ENCODE measurements at regions not wholly inside any gene's neighbourhood (a gene's known extent, or its start where the extent isn't known, plus 50 kb on each side); places are given as distances from the start of the nearest gene placed in this dataset.
A peak's percentile ranks its signal among the peaks of the same experiment; 100 is the strongest.

DNA sequence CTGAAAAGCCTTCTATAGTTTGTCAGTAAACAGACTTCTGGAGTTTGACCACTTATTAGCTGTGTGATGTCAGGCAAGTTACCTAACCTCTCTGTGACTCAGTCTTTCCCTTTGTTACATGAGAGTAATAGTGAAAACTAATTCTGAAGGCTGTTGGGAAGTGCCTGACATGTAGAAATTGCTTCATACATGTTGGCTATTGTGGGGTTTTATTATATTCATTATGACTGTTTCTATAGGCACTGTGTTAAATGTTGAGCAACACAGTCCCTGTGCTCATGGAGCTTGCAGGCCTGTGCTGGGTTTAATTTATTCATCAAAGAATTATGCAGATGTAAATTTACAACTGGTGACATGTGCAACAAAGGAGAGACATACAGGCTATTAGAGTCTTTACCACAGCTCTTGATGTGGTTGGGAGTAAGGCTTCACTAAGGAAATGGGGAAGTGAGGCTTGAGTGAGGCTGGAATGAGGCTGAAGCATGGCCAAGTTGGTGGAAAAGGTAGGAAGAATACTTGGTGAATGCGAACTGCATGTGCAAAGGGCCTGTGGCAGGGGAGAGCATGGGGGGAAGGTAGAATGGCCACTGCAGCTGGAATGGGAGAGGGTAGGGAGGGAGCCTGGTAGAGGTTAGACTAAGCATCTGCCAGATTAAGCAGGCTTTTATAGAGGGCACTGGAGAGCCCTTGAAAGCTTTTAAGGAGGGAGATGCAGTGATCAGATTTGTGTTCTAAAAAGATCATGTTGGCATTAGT lies 236.4 kb upstream of the CRY1 start:
- DNase-seq (ENCODE audit: low read depth) = peak; percentile 63
- TF ChIP-seq, protein P1, sequence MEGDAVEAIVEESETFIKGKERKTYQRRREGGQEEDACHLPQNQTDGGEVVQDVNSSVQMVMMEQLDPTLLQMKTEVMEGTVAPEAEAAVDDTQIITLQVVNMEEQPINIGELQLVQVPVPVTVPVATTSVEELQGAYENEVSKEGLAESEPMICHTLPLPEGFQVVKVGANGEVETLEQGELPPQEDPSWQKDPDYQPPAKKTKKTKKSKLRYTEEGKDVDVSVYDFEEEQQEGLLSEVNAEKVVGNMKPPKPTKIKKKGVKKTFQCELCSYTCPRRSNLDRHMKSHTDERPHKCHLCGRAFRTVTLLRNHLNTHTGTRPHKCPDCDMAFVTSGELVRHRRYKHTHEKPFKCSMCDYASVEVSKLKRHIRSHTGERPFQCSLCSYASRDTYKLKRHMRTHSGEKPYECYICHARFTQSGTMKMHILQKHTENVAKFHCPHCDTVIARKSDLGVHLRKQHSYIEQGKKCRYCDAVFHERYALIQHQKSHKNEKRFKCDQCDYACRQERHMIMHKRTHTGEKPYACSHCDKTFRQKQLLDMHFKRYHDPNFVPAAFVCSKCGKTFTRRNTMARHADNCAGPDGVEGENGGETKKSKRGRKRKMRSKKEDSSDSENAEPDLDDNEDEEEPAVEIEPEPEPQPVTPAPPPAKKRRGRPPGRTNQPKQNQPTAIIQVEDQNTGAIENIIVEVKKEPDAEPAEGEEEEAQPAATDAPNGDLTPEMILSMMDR (IDR thresholded peaks at IDR 0.05; ENCODE audit: insufficient read depth, low read length) = no peak

DNA sequence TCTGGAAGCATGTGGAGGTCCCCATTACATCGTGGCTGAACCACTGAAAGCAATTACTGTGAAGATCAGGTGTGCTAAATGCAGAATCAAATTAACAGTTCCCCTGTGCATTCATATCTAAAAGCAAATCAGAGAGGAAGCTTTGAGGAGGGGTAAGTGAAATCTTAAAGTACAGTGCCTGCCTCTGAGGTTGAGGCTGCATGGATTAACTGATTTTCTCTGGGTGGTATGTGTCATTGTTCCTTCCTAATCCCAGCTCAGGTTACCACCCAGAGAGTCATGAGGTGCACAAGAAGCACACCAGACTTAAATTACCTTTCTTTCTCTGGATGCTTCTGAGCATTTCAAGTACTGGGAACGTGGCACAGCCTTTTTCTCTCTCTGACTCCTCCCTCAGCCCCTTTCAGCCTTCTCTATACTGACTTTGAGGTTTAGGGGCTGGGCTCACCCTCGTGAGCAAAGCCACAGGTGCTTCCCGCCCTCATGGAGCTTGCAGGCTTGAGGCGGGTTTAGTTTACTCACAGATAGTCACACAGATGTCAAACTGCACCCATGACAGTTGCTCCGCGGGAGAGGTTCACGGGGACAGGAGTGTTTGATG lies 237.6 kb upstream of the CRY1 start:
- TF ChIP-seq, protein P1 (IDR thresholded peaks at IDR 0.05; ENCODE audit: insufficient read depth, low read length) = no peak
- no peak overlapping the region for H3K4me3 ChIP-seq (ENCODE audit: low read depth, low read length)
- DNase-seq (ENCODE audit: low read depth) = no peak

More for the DNA sequence above, 236.4 kb upstream of the CRY1 start:
- H3K4me3 ChIP-seq (ENCODE audit: low read depth, low read length) = no peak overlapping the region

DNA sequence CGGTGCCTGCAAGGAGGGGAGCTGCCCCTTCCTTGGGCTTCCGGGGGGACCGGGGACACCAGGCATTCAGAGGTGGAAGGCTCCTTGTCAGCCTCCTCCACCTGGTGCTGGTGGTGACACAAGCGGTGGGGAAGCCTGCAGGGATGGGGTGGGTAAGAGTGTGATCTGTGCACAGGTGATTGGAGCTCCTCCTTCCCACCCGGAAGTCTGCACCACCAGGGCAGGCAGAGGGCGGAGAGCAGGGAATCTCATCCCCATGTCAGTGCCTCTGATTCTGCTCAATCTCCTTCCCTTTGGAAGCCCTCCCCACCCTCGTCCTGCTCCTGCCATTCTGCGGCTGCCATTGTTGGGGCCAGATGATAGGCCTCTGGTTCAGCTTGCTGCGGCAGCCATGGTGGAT lies 238.1 kb upstream of the CRY1 start:
- no peak for DNase-seq (ENCODE audit: low read depth)
- TF ChIP-seq, protein P1 (IDR thresholded peaks at IDR 0.05; ENCODE audit: insufficient read depth, low read length) = no peak

DNA sequence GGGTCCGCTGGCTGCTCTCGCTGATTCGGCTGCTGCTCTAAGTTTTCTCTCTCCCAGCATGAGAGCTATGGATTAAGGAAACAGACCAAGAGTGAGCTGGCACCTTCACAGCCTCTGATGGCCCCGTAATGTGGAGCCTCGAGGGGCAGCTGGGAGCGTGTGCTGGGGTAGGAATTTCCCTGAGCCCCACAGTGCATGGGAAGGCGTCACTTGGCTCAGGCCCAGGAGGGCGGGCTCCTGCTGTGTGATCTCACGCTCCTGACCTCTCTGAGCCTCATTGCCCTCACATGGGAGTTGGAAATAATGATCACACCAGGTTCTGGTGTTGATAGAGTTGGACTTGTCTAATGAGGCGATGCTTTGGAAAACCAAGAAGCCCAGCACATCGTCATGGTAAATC lies 238.6 kb upstream of the CRY1 start:
- TF ChIP-seq, protein P1 (IDR thresholded peaks at IDR 0.05; ENCODE audit: insufficient read depth, low read length) = no peak
- H3K4me3 ChIP-seq (ENCODE audit: low read depth, low read length) = no peak overlapping the region
- no peak for DNase-seq (ENCODE audit: low read depth)

More for the DNA sequence above, 238.1 kb upstream of the CRY1 start:
- H3K4me3 ChIP-seq (ENCODE audit: low read depth, low read length) = no peak overlapping the region

DNA sequence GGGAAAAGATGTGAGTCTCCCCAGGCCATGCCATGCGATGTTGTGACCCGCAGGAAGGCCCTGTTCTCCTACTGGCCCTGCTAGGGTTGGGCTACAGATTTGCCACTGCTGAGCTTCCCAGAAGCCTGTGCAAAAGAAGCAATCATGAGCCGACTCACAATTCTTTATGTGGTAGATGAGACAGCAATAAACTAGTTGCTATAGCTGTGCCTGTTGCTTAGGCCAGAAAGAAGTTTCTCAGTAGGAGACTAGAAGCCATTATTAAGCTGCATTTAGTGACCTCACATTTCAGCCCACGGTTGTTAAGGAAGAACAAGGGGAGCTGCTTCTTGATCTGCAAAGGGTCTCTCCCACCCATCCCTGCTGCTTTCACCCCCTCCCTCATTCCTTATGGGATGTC lies 239.4 kb upstream of the CRY1 start:
- no peak for DNase-seq (ENCODE audit: low read depth)
- TF ChIP-seq, protein P1 (IDR thresholded peaks at IDR 0.05; ENCODE audit: insufficient read depth, low read length) = no peak
- no peak overlapping the region for H3K4me3 ChIP-seq (ENCODE audit: low read depth, low read length)

DNA sequence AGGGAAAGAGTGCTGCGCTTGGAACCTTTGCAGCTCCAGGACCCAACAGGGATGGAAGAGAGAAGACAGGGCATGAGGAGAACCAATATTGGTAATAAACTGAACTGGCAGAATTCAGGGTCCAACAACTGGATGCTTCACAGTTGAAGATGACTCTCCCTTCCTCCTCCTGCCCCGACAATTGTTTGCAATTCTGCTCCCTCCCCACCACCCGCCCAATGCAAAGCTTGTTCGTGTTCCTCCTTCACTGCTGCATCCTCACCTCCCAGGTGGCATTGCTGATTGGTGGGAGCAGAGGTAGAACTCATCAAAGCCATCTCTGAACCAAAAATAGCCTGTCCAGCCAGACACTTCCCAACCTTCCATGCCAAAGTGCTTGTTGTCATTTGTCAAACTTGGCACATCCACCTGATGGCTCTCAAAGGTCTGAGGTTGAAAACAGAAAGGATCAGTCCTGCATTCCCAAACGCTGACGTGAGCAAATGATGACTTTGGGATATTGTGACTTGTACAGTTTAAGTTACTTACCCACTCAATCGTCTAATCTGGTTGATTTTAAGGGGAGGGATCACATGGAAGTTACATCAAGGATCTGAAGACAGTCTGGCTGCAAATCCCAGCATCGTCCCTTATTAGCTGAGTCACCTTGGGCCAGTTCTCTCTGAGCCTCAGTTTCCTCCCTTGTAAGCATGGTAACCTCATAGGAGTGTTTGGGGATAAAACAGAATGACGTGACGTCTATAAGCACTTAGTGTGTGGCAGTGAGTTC lies 242.6 kb upstream of the CRY1 start:
- H3K4me3 ChIP-seq (ENCODE audit: low read depth, low read length) = no peak overlapping the region
- TF ChIP-seq, protein P1 (IDR thresholded peaks at IDR 0.05; ENCODE audit: insufficient read depth, low read length) = no peak
- no peak for DNase-seq (ENCODE audit: low read depth)
